Hepatocyte (in vitro differentiated cells): ENCODE measurements at regions not wholly inside any gene's neighbourhood (a gene's known extent, or its start where the extent isn't known, plus 50 kb on each side); places are given as distances from the start of the nearest gene placed in this dataset.

ENCODE experiments used
- DNase-seq: peaks from one replicate; pipeline ENCODE4 v3.0.0-alpha.2; 2016; ENCODE audit warnings: low spot score
- H2AFZ ChIP-seq: fragments of 200-600 bp; sonication (generic); 2 replicates; pipeline ENCODE4 v1.6.0; 2016; ENCODE audit warnings: antibody characterized with exemption, mild to moderate bottlenecking
- H3K27ac ChIP-seq: fragments of 200-600 bp; sonication (generic); 2 replicates; pipeline ENCODE4 v1.5.1; 2016; ENCODE audit warnings: mild to moderate bottlenecking
- H3K27me3 ChIP-seq: fragments of 200-600 bp; sonication (generic); 2 replicates; pipeline ENCODE4 v1.6.1; 2016
- H3K36me3 ChIP-seq: fragments of 200-600 bp; sonication (generic); replicated peaks from 2 replicates; pipeline ENCODE4 v1.5.1; 2016; ENCODE audit warnings: low read depth; ENCODE audit not compliant: insufficient read depth
- H3K4me1 ChIP-seq: fragments of 200-600 bp; sonication (generic); 2 replicates; pipeline ENCODE4 v1.5.1; 2016; ENCODE audit warnings: mild to moderate bottlenecking, moderate library complexity; ENCODE audit not compliant: insufficient read depth
- H3K4me2 ChIP-seq: fragments of 200-600 bp; sonication (generic); 2 replicates; pipeline ENCODE4 v1.6.0; 2016
- H3K4me3 ChIP-seq: fragments of 200-600 bp; sonication (generic); 2 replicates; pipeline ENCODE4 v1.5.1; 2016; ENCODE audit warnings: mild to moderate bottlenecking
- H3K79me2 ChIP-seq: fragments of 200-600 bp; sonication (generic); 2 replicates; pipeline ENCODE4 v1.6.0; 2017; ENCODE audit warnings: mild to moderate bottlenecking
- H3K9me2 ChIP-seq: fragments of 200-600 bp; sonication (generic); replicated peaks from 2 replicates; pipeline ENCODE4 v1.6.0; 2017; ENCODE audit warnings: mild to moderate bottlenecking; ENCODE audit not compliant: insufficient read depth
- H3K9me3 ChIP-seq: fragments of 200-600 bp; sonication (generic); 2 replicates; pipeline ENCODE4 v1.5.1; 2016; ENCODE audit warnings: low read depth, mild to moderate bottlenecking
- H4K20me1 ChIP-seq: fragments of 200-600 bp; sonication (generic); 2 replicates; pipeline ENCODE4 v1.6.0; 2016; ENCODE audit warnings: mild to moderate bottlenecking; ENCODE audit not compliant: insufficient read depth, poor library complexity, severe bottlenecking
- EZH2 ChIP-seq: fragments of 200-600 bp; sonication (generic); IDR thresholded peaks from 2 replicates; pipeline ENCODE4 v1.6.1; 2016; ENCODE audit warnings: antibody characterized with exemption, mild to moderate bottlenecking, borderline replicate concordance
- EZH2phosphoT487 ChIP-seq: fragments of 200-600 bp; sonication (generic); IDR thresholded peaks from one replicate; pipeline ENCODE4 v1.6.1; 2018; ENCODE audit warnings: antibody characterized with exemption, mild to moderate bottlenecking, low read depth, moderate library complexity; ENCODE audit not compliant: unreplicated experiment, severe bottlenecking
- WGBS: methylation state at CpG from one replicate; pipeline ENCODE4 v1.1.6; 2016; ENCODE audit warnings: low lambda C conversion rate; ENCODE audit errors: missing lambda C conversion rate; 5-methylcytosine and 5-hydroxymethylcytosine counted together
- TF ChIP-seq, protein P1 (sequence below): fragments of 200-600 bp; sonication (generic); IDR thresholded peaks from 2 replicates; pipeline ENCODE4 v1.5.1; 2016; ENCODE audit warnings: antibody characterized with exemption, mild to moderate bottlenecking; ENCODE audit not compliant: poor library complexity

DNA sequence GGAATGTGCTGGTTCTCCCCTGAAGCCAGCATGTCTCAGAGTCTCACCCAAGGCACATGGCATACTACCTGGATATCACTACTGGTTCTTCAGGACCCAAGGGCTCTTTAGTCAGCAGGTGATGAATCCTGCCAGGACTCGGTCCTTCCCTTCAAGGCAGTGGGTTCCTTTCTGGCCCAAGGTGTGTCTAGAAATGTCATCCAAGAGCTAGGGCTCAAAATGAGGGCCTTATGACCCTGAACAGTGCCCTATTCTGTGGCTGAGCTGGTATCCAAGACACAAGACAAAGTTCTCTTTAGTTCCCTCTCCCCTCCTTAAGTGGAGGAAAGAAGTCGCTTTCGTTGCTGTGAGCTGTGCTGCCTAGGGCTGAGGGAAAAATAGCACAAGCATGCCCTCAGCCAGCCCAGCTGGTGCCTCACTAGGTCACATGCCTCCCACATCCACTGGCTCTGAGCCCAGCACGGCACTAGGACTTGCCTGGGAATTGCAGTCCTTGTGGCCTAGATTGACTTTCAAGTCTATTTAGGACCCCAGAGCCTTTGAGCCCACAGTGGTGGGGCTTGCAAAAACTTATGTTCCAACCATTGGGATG, 106.0 kb downstream of the BMS1 start:
- TF ChIP-seq EZH2phosphoT487: no peak
- TF ChIP-seq, protein P1, sequence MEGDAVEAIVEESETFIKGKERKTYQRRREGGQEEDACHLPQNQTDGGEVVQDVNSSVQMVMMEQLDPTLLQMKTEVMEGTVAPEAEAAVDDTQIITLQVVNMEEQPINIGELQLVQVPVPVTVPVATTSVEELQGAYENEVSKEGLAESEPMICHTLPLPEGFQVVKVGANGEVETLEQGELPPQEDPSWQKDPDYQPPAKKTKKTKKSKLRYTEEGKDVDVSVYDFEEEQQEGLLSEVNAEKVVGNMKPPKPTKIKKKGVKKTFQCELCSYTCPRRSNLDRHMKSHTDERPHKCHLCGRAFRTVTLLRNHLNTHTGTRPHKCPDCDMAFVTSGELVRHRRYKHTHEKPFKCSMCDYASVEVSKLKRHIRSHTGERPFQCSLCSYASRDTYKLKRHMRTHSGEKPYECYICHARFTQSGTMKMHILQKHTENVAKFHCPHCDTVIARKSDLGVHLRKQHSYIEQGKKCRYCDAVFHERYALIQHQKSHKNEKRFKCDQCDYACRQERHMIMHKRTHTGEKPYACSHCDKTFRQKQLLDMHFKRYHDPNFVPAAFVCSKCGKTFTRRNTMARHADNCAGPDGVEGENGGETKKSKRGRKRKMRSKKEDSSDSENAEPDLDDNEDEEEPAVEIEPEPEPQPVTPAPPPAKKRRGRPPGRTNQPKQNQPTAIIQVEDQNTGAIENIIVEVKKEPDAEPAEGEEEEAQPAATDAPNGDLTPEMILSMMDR: no peak
- no peak for TF ChIP-seq EZH2
- Histone ChIP-seq H3K79me2 (no peaks in the 10 kb centered on the region), H2AFZ (no peak overlapping the region), H4K20me1 (no peaks in the 10 kb centered on the region), H3K4me3 (no peak overlapping the region), H3K27me3 (no peaks in the 10 kb centered on the region), H3K27ac (no peak overlapping the region), H3K9me3 (no peaks in the 10 kb centered on the region), H3K9me2 (no peaks in the 10 kb centered on the region), H3K36me3 (no peaks in the 10 kb centered on the region), H3K4me2 (no peak overlapping the region), H3K4me1 (no peaks in the 10 kb centered on the region)
- 73% methylated on average over 4 of the region's 4 CpGs for WGBS
- no peak for DNase-seq

DNA sequence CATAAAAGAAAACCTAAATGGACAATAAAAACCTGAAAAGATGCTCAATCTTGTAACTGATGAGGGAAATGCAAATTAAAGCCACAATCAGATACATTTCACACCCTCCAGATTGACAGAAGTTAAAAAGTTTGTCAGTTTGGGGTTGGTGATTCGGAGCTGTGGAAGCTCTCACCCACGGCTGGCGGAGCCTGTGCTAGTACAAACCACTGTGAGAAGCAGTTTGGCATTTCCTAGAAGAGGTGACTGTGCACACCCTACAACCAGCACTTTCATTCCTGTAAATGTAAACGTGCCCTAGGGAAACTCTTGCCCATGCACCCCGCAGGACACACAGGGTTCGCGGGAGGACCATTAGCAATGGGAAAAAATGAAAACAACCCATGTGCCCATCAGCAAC, 114.1 kb downstream of the BMS1 start:
- Histone ChIP-seq H3K79me2 (no peaks in the 10 kb centered on the region), H4K20me1 (no peaks in the 10 kb centered on the region), H3K27me3 (no peaks in the 10 kb centered on the region), H3K4me2 (no peak overlapping the region), H3K4me1 (no peaks in the 10 kb centered on the region), H3K36me3 (no peaks in the 10 kb centered on the region), H3K9me3 (no peaks in the 10 kb centered on the region), H3K4me3 (no peak overlapping the region), H2AFZ (no peak overlapping the region), H3K9me2 (no peaks in the 10 kb centered on the region), H3K27ac (no peak overlapping the region)
- TF ChIP-seq EZH2: no peak
- no peak for TF ChIP-seq EZH2phosphoT487
- TF ChIP-seq, protein P1: no peak
- WGBS: 92% methylated on average over 7 of the region's 7 CpGs
- DNase-seq: no peak

DNA sequence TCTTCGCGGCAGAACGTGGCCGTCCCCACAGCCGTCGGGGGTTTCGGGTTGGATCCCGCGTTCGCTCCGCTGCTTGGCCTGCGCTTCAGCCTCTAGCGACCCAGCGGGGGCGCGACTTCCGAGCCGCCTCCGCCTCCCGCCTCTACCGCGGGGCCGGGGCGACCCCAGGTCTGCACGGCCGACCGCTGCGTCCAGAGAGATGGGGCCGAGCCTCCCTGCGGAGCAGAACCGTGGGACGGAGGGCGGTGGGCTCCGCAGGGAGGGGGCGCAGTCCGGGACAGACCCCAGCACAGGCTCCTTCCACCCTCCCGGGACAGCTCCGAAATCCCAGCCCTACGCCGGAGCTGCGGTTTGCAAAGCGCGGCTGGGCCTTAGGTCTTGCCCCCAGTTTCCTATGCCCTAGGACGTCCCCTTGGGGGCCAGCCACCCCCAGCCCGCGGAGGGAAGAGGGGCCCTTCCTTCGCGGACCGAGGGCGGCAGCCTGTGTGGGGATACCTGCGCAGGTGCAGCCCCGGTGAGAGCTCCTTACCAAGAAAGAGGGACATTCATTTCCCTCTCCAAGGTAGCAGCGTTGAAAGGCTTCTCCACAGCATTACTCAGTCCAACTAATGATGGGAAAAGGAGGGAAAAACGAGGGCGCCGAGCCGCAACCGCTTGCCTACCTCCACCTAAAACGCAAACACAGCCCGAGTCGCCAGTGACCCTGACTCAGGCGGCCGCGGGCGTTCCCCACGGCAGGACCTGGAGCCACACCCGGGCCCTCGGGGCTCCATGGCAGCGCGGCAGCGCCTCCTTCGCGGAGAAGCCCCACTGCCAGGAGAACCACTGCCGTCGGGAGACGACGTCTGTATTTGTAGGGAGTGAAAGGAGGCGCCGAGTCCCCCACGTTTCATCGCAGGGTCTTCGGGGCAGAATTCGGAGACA, 115.7 kb downstream of the BMS1 start:
- Histone ChIP-seq H3K4me2 (no peak overlapping the region), H4K20me1 (no peaks in the 10 kb centered on the region), H3K27me3 (no peaks in the 10 kb centered on the region), H2AFZ (no peak overlapping the region), H3K9me2 (no peaks in the 10 kb centered on the region), H3K4me1 (no peaks in the 10 kb centered on the region), H3K36me3 (no peaks in the 10 kb centered on the region), H3K9me3 (no peaks in the 10 kb centered on the region), H3K4me3 (no peak overlapping the region), H3K79me2 (no peaks in the 10 kb centered on the region), H3K27ac (no peak overlapping the region)
- DNase-seq: no peak
- TF ChIP-seq EZH2 (no peak), EZH2phosphoT487 (no peak)
- TF ChIP-seq, protein P1: no peak
- 97% methylated on average over 83 of the region's 83 CpGs for WGBS
